ENCODE measurements at regions not wholly inside any gene's neighbourhood (a gene's known extent, or its start where the extent isn't known, plus 50 kb on each side); places are given as distances from the start of the nearest gene placed in this dataset.

- no TSS peak for BruUV-seq (replicated peaks)
- Histone ChIP-seq H3K9me3 (replicated peaks; ENCODE audit: control insufficient read depth, insufficient read depth, low read depth, low read length) (no peaks in the 10 kb centered on the region), H3K4me2 (ENCODE audit: insufficient read depth, low read length) (no peak overlapping the region), H4K20me1 (replicated peaks; ENCODE audit: control insufficient read depth, insufficient read depth, low read length) (no peaks in the 10 kb centered on the region), H3K27me3 (ENCODE audit: control insufficient read depth in 2 of 2, insufficient read depth in 2 of 2, low read length in 2 of 2) (no peaks in the 10 kb centered on the region), H3K79me2 (ENCODE audit: control insufficient read depth, insufficient read depth, low read length) (no peaks in the 10 kb centered on the region), H3K4me1 (replicated peaks in 1 of 2; ENCODE audit: control insufficient read depth in 2 of 2, insufficient read depth in 2 of 2, low read length in 2 of 2) (no peaks in the 10 kb centered on the region), H3K9me1 (ENCODE audit: control insufficient read depth, insufficient read depth, low read length) (no peaks in the 10 kb centered on the region), H3K9ac (ENCODE audit: insufficient read depth in 1 of 2, low read depth in 2 of 2, low read length in 2 of 2) (no peak overlapping the region), H3K27ac (ENCODE audit: extremely low read depth, low read depth, low read length) (no peak overlapping the region), H3K36me3 (ENCODE audit: control insufficient read depth, insufficient read depth, low read length) (no peaks in the 10 kb centered on the region), H3K4me3 (no peak overlapping the region), H2AFZ (ENCODE audit: low read depth, low read length) (no peak overlapping the region)
- POLR2A ChIA-PET: no interaction called here
- intact Hi-C loops (cut with micrococcal nuclease) (no loop called here), in situ Hi-C loops (cut with MboI) (no loop called here)
- FAIRE-seq (no peak), DNase-seq (ENCODE audit: extremely low read depth in 1 of 4, low spot score in 3 of 4) (no peak), ATAC-seq (no peak)
- no peak for TF ChIP-seq NFATC3 (IDR thresholded peaks at IDR 0.05)
- no peak for TF ChIP-seq ZBTB2 (IDR thresholded peaks at IDR 0.05)
- no peak for TF ChIP-seq ZFPM2 (CRISPR knock-in tag; IDR thresholded peaks at IDR 0.05)
- TF ChIP-seq THAP12 (CRISPR knock-in tag; IDR thresholded peaks at IDR 0.05): no peak
- WGBS (ENCODE audit: insufficient coverage, low coverage, missing lambda C conversion rate): 0% methylated on average over 3 of the region's 3 CpGs
- CTCF ChIA-PET (ENCODE audit: low intra/inter-chr PET ratio): no interaction called here
These were observed 1237.1 kb upstream of the GOT2 start for GRCh38 chr16:59971264-59971663.
